Adrenal gland (tissue), 5 donors: ENCODE measurements at regions not wholly inside any gene's neighbourhood (a gene's known extent, or its start where the extent isn't known, plus 50 kb on each side); places are given as distances from the start of the nearest gene placed in this dataset.

Experiments
- POLR2A ChIP-seq, 2 donors: fragments of 450-650 bp; IDR thresholded peaks; one replicate each; pipeline ENCODE4 v1.6.1; 2017; ENCODE audit warnings: antibody characterized with exemption in 2 of 2, mild to moderate bottlenecking in 2 of 2, moderate library complexity in 1 of 2
- TF ChIP-seq, protein P1 (sequence below), 6 experiments: fragments of 450-650 bp in 4 of 6; fragments of 200-600 bp in 2 of 6; sonication (generic) in 1 of 6; IDR thresholded peaks; 1 replicate in 5 of 6; 2 replicates in 1 of 6; pipeline versions ENCODE4 v1.5.1 to v1.8.0; 2016 to 2021; ENCODE audit warnings: antibody characterized with exemption in 6 of 6, mild to moderate bottlenecking in 2 of 6, moderate library complexity in 1 of 6
- donor health status: DM: no; HTN: no; CAD: no.

DNA sequence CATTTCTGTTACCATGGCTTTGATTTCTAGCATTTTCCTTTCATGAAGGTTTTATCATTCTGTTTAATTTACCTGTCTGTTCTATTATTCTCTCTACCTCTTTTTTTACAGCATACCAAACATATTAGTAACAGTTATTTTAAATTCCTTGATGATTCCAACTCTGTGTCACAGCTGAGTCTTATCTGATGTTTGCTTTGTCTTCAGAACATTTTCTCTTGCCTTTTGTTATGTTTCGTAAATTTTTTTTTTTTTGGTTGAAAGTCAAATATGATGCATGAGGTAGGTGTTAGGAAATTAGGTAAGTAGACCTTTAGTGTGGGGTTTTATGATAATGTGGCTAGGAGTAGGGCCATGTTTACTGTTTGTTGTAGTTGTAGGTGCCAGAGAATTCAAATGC lies 496.4 kb downstream of the FOXG1 start:
- TF ChIP-seq, protein P1, sequence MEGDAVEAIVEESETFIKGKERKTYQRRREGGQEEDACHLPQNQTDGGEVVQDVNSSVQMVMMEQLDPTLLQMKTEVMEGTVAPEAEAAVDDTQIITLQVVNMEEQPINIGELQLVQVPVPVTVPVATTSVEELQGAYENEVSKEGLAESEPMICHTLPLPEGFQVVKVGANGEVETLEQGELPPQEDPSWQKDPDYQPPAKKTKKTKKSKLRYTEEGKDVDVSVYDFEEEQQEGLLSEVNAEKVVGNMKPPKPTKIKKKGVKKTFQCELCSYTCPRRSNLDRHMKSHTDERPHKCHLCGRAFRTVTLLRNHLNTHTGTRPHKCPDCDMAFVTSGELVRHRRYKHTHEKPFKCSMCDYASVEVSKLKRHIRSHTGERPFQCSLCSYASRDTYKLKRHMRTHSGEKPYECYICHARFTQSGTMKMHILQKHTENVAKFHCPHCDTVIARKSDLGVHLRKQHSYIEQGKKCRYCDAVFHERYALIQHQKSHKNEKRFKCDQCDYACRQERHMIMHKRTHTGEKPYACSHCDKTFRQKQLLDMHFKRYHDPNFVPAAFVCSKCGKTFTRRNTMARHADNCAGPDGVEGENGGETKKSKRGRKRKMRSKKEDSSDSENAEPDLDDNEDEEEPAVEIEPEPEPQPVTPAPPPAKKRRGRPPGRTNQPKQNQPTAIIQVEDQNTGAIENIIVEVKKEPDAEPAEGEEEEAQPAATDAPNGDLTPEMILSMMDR (IDR thresholded peaks at IDR 0.05): no peak
- no peak for TF ChIP-seq POLR2A (IDR thresholded peaks at IDR 0.05)
